ENCODE measurements at regions not wholly inside any gene's neighbourhood (a gene's known extent, or its start where the extent isn't known, plus 50 kb on each side); places are given as distances from the start of the nearest gene placed in this dataset.

DNA sequence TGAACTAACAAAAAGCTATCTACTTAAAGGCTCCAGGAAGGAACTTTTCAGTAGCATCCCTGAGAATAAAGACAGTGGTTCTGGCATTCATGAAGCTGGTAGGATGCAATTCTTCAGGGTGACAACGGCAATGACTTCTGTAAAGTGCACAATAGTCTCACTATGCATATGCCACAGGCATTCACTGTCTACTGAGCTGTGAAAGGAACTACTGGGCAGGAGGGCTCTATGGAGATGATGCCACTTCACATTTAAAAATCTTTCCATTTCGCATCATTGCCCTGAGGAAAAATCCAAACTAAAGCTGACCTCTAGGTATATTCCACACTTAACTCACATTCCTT, 2020.6 kb upstream of the PCDH20 start:
- TF ChIP-seq POLR2A (IDR thresholded peaks at IDR 0.05; ENCODE audit: low read depth) (no peak), POLR2AphosphoS5 (IDR thresholded peaks at IDR 0.05) (no peak), EP300 (IDR thresholded peaks at IDR 0.05) (no peak)
- TF ChIP-seq, protein P1, sequence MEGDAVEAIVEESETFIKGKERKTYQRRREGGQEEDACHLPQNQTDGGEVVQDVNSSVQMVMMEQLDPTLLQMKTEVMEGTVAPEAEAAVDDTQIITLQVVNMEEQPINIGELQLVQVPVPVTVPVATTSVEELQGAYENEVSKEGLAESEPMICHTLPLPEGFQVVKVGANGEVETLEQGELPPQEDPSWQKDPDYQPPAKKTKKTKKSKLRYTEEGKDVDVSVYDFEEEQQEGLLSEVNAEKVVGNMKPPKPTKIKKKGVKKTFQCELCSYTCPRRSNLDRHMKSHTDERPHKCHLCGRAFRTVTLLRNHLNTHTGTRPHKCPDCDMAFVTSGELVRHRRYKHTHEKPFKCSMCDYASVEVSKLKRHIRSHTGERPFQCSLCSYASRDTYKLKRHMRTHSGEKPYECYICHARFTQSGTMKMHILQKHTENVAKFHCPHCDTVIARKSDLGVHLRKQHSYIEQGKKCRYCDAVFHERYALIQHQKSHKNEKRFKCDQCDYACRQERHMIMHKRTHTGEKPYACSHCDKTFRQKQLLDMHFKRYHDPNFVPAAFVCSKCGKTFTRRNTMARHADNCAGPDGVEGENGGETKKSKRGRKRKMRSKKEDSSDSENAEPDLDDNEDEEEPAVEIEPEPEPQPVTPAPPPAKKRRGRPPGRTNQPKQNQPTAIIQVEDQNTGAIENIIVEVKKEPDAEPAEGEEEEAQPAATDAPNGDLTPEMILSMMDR (IDR thresholded peaks at IDR 0.05) = no peak

Data from esophagus muscularis mucosa (tissue), 4 donors.